ENCODE measurements at regions not wholly inside any gene's neighbourhood (a gene's known extent, or its start where the extent isn't known, plus 50 kb on each side); places are given as distances from the start of the nearest gene placed in this dataset.
"Not testable (repeated sequence)": the region's sequence is repeated elsewhere in the genome, so short reads cannot be mapped to it uniquely, and the experiment has no call there.

DNA sequence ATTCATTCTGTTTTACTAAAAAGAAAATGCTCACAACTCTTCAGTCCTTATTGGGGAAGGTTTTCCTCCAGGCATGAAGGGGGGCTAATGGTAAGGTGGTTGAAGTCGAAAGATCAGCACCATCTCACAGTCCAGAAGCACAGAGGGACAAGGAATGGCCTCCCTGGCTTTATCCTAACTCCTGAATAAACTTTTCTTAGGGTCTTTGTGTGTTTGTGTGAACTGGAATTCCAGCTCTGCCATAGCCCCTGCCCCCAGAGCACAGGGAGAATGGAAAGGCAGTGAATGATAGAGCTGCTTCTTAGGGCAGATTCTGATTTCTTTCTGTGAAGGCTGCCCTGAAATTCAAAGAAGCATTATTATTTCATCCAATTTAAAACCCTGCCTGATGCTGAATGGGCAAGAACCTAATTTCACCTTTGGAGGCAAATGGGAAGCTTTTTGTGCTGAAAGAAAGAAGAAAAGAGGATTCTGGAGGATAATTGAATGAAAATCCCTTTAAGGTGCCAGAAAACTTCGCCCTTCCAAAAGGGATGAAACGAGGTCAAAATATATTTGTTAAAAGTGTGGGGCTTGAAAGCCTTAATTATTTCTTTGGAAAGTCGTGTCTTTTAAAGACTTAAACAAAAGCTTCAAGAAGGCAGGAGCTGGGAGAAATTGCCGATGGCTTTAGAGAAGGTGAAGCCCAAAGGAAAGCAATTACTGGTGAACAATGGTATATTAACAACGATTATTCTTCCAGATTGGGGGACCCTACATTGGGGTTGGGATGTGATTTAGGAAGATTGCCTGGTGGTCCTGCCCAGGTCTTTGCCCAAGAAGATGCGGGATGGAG lies 259.9 kb upstream of the RGMA start:
- TF ChIP-seq CTCF (IDR thresholded peaks at IDR 0.05) = no peak
- no peak for DNase-seq
- H3K4me1 Mint-ChIP-seq = peaks cover 11% of the 10 kb centered on the region
- H3K27ac Mint-ChIP-seq = no peak overlapping the region
- H3K36me3 Mint-ChIP-seq (ENCODE audit: low read depth) = no peaks in the 10 kb centered on the region
- H3K27me3 Mint-ChIP-seq (ENCODE audit: low read depth, poor library complexity) = peaks cover 11% of the 10 kb centered on the region
- H3K9me3 Mint-ChIP-seq = peaks cover 30% of the 10 kb centered on the region
- H3K4me3 Mint-ChIP-seq = no peak overlapping the region

GRCh38 chr15:93347986-93348385 lies 259.0 kb upstream of the RGMA start:
- no peak for DNase-seq
- Mint-ChIP-seq H3K9me3 (peaks cover 26% of the 10 kb centered on the region), H3K4me1 (peaks cover 15% of the 10 kb centered on the region), H3K27ac (no peak overlapping the region), H3K4me3 (no peak overlapping the region), H3K27me3 (ENCODE audit: low read depth, poor library complexity) (peaks cover 7% of the 10 kb centered on the region), H3K36me3 (ENCODE audit: low read depth) (no peaks in the 10 kb centered on the region)
- no peak for TF ChIP-seq CTCF (IDR thresholded peaks at IDR 0.05)

DNA sequence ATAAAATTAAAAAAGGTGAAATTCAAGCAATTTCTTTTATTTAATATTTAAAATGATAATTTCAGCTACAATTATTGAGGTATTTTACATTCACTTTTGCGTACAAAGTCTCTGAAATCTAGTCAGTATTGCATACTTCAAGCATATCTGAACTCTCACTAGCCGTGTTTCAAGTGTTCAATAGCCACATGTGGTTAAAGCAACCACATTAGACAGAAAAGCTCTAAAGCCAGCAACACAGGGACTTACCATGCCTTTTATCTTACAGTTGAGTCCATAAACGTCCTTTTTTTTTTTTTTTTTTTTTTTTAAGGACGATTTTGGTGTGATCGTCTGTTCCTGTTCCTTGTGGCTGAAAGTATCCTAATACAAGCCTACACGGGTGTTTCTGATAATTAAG lies 257.0 kb upstream of the RGMA start:
- Mint-ChIP-seq H3K4me1 (peaks cover 20% of the 10 kb centered on the region), H3K36me3 (ENCODE audit: low read depth) (no peaks in the 10 kb centered on the region), H3K4me3 (no peak overlapping the region), H3K9me3 (peaks cover 8% of the 10 kb centered on the region), H3K27ac (no peak overlapping the region), H3K27me3 (ENCODE audit: low read depth, poor library complexity) (peaks cover 13% of the 10 kb centered on the region)
- no peak for DNase-seq
- no peak for TF ChIP-seq CTCF (IDR thresholded peaks at IDR 0.05)

GRCh38 chr15:93343402-93343801 lies 254.4 kb upstream of the RGMA start:
- H3K4me3 Mint-ChIP-seq; DNase-seq; H3K36me3 Mint-ChIP-seq (ENCODE audit: low read depth); H3K27me3 Mint-ChIP-seq (ENCODE audit: low read depth, poor library complexity); H3K27ac Mint-ChIP-seq; H3K9me3 Mint-ChIP-seq: not testable (repeated sequence)
- peaks cover 20% of the 10 kb centered on the region for H3K4me1 Mint-ChIP-seq

- Mint-ChIP-seq H3K27ac (no peak overlapping the region), H3K4me1 (peaks cover 20% of the 10 kb centered on the region), H3K27me3 (ENCODE audit: low read depth, poor library complexity) (peaks cover 15% of the 10 kb centered on the region), H3K9me3 (no peaks in the 10 kb centered on the region), H3K4me3 (no peak overlapping the region), H3K36me3 (ENCODE audit: low read depth) (no peaks in the 10 kb centered on the region)
- DNase-seq = no peak
- no peak for TF ChIP-seq CTCF (IDR thresholded peaks at IDR 0.05)
These were observed 252.2 kb upstream of the RGMA start for GRCh38 chr15:93341164-93341563.

- no peak for TF ChIP-seq CTCF (IDR thresholded peaks at IDR 0.05)
- no peak overlapping the region for H3K27ac Mint-ChIP-seq
- peaks cover 15% of the 10 kb centered on the region for H3K27me3 Mint-ChIP-seq (ENCODE audit: low read depth, poor library complexity)
- no peak for DNase-seq
- peaks cover 20% of the 10 kb centered on the region for H3K4me1 Mint-ChIP-seq
- H3K4me3 Mint-ChIP-seq = no peak overlapping the region
- H3K9me3 Mint-ChIP-seq = no peaks in the 10 kb centered on the region
- H3K36me3 Mint-ChIP-seq (ENCODE audit: low read depth) = no peaks in the 10 kb centered on the region
These were observed 251.4 kb upstream of the RGMA start for GRCh38 chr15:93340406-93340805.

Measured in nephron progenitor cell (in vitro differentiated cells).